HepG2 (cell line): ENCODE measurements at regions not wholly inside any gene's neighbourhood (a gene's known extent, or its start where the extent isn't known, plus 50 kb on each side); places are given as distances from the start of the nearest gene placed in this dataset.

ENCODE experiments used
- ATAC-seq: fragments of 200-7000 bp; cut with Tn5 transposase; 3 replicates; pipeline ENCODE4 v1.9.1; 2020; ENCODE audit warnings: mild to moderate bottlenecking, moderate library complexity
- BruUV-seq: library from RNA; stranded (reverse); fragments of 400-500 nt; replicated peaks from 2 replicates; lab custom pipeline; 2021; lab: Mats Ljungman, UMichigan
- CTCF ChIA-PET: fragments of 300-600 bp; formaldehyde crosslinking; extraction: SDS; loops from one replicate; lab custom pipeline; 2021; ENCODE audit warnings: low total read pairs, inconsistent platforms, low intra/inter-chr PET ratio; lab: Yijun Ruan, JAX
- POLR2A ChIA-PET: fragments of 350-600 bp; sonication (Branson Sonifier 250); formaldehyde crosslinking; loops from one replicate; lab custom pipeline; 2020; ENCODE audit warnings: antibody characterized with exemption, inconsistent platforms; lab: Yijun Ruan, JAX
- DNase-seq: peaks from one replicate; pipeline ENCODE4 v3.0.0-alpha.2; 2015; ENCODE audit warnings: low spot score
- FAIRE-seq: peaks from 3 replicates; lab custom pipeline; 2011; peaks lifted over from hg19 to GRCh38; lab: Jason Lieb, UNC
- H2AFZ ChIP-seq: one replicate; pipeline ENCODE4 v1.6.1; 2011; ENCODE audit warnings: low read length, inconsistent platforms
- H3K27ac ChIP-seq: fragments of 300-600 bp; 3 replicates; pipeline ENCODE4 v1.8.0; 2011; ENCODE audit warnings: mixed run types, mild to moderate bottlenecking, mixed read lengths, low read length, inconsistent platforms; ENCODE audit not compliant: insufficient read depth; ENCODE audit errors: extremely low read length
- H3K27me3 ChIP-seq, 2 experiments: fragments of 200-600 bp in 1 of 2; 2 replicates in 1 of 2; 3 replicates in 1 of 2; pipeline versions ENCODE4 v1.6.0 to v1.8.0; 2011; ENCODE audit warnings: low read length in 2 of 2, mild to moderate bottlenecking in 2 of 2, moderate library complexity in 2 of 2, inconsistent platforms in 1 of 2; ENCODE audit not compliant: insufficient read depth in 2 of 2, control insufficient read depth in 1 of 2
- H3K36me3 ChIP-seq, 2 experiments: fragments of 200-600 bp in 1 of 2; replicated peaks in 1 of 2; 2 replicates in 1 of 2; 3 replicates in 1 of 2; pipeline versions ENCODE4 v1.5.1 to v1.8.0; 2011; ENCODE audit warnings: low read length in 2 of 2, inconsistent platforms in 1 of 2; ENCODE audit not compliant: insufficient read depth in 2 of 2, control insufficient read depth in 1 of 2
- H3K4me1 ChIP-seq: 2 replicates; pipeline ENCODE4 v1.5.1; 2012; ENCODE audit warnings: low read length, inconsistent platforms; ENCODE audit not compliant: insufficient read depth
- H3K4me2 ChIP-seq: 2 replicates; pipeline ENCODE4 v1.6.0; 2011; ENCODE audit warnings: low read depth, low read length, inconsistent platforms
- H3K4me3 ChIP-seq, 3 experiments: fragments of 200-600 bp in 1 of 3; sonication (generic), shearing (Covaris generic) in 1 of 3; replicated peaks in 1 of 3; 2 replicates each; pipeline ENCODE4 v1.5.1; 2011 to 2016; ENCODE audit warnings: low read length in 3 of 3, inconsistent platforms in 2 of 3, low read depth in 2 of 3, mild to moderate bottlenecking in 2 of 3, control low read depth in 1 of 3, mixed read lengths in 1 of 3; ENCODE audit not compliant: insufficient read depth in 1 of 3
- H3K79me2 ChIP-seq: one replicate; pipeline ENCODE4 v1.6.1; 2011; ENCODE audit warnings: low read length, inconsistent platforms; ENCODE audit not compliant: insufficient read depth
- H3K9ac ChIP-seq: 2 replicates; pipeline ENCODE4 v1.6.0; 2011; ENCODE audit warnings: mild to moderate bottlenecking, low read depth, low read length, inconsistent platforms; ENCODE audit not compliant: insufficient read depth
- H3K9me3 ChIP-seq: 2 replicates; pipeline ENCODE4 v1.5.1; 2012; ENCODE audit warnings: mild to moderate bottlenecking, low read length
- H4K20me1 ChIP-seq: 2 replicates; pipeline ENCODE4 v1.6.0; 2011; ENCODE audit warnings: inconsistent platforms, mild to moderate bottlenecking, low read length, moderate library complexity; ENCODE audit not compliant: insufficient read depth
- CEBPG ChIP-seq: IDR thresholded peaks from 2 replicates; pipeline ENCODE4 v1.6.1; 2016
- EP300 ChIP-seq, 3 experiments: sonication (generic) in 1 of 3; formaldehyde crosslinking in 1 of 3; IDR thresholded peaks; 2 replicates each; pipeline versions ENCODE4 v1.5.1 to v1.6.1; 2011 to 2020; ENCODE audit warnings: low read depth in 2 of 3, low read length in 2 of 3, borderline replicate concordance in 1 of 3, improper control_type of control experiment in 1 of 3, mild to moderate bottlenecking in 1 of 3, missing genetic modification reagents in 1 of 3, moderate library complexity in 1 of 3
- FOXO1 ChIP-seq: sonication (generic); formaldehyde crosslinking; IDR thresholded peaks from 2 replicates; pipeline ENCODE4 v1.4.0; 2020; ENCODE audit warnings: missing genetic modification reagents
- GZF1 ChIP-seq: sonication (generic); formaldehyde crosslinking; IDR thresholded peaks from 2 replicates; pipeline ENCODE4 v1.5.1; 2020; ENCODE audit warnings: mild to moderate bottlenecking, missing genetic modification reagents
- NFKB2 ChIP-seq: sonication (generic); formaldehyde crosslinking; IDR thresholded peaks from 2 replicates; pipeline ENCODE4 v1.4.0; 2020; ENCODE audit warnings: missing genetic modification reagents, borderline replicate concordance
- PAF1 ChIP-seq: IDR thresholded peaks from 2 replicates; pipeline ENCODE4 v1.6.1; 2016; ENCODE audit warnings: missing genetic modification reagents, missing compliant biosample characterization
- PHF21A ChIP-seq: sonication (generic); formaldehyde crosslinking; IDR thresholded peaks from 2 replicates; pipeline ENCODE4 v1.5.0; 2020; ENCODE audit warnings: mild to moderate bottlenecking, missing genetic modification reagents
- PITX1 ChIP-seq: sonication (generic); formaldehyde crosslinking; IDR thresholded peaks from 2 replicates; pipeline ENCODE4 v1.5.1; 2020; ENCODE audit warnings: mild to moderate bottlenecking, missing genetic modification reagents
- ZNF326 ChIP-seq: sonication (generic); formaldehyde crosslinking; IDR thresholded peaks from 2 replicates; pipeline ENCODE4 v1.4.0; 2020; ENCODE audit warnings: missing genetic modification reagents, borderline replicate concordance
- ZNF34 ChIP-seq: sonication (generic); formaldehyde crosslinking; IDR thresholded peaks from 2 replicates; pipeline ENCODE4 v1.4.0; 2020; ENCODE audit warnings: mild to moderate bottlenecking, missing genetic modification reagents, borderline replicate concordance
- ZNF44 ChIP-seq: sonication (generic); formaldehyde crosslinking; IDR thresholded peaks from 2 replicates; pipeline ENCODE4 v1.5.1; 2020; ENCODE audit warnings: mild to moderate bottlenecking, missing genetic modification reagents
- ZNF557 ChIP-seq: sonication (generic); formaldehyde crosslinking; IDR thresholded peaks from 2 replicates; pipeline ENCODE4 v1.4.0; 2020; ENCODE audit warnings: missing genetic modification reagents
- ZNF737 ChIP-seq: sonication (generic); formaldehyde crosslinking; IDR thresholded peaks from 2 replicates; pipeline ENCODE4 v1.5.0; 2020; ENCODE audit warnings: missing genetic modification reagents, mild to moderate bottlenecking, borderline replicate concordance
- WGBS: methylation state at CpG from one replicate; pipeline ENCODE4 v1.1.6; 2017; ENCODE audit warnings: low lambda C conversion rate; 5-methylcytosine and 5-hydroxymethylcytosine counted together
- in situ Hi-C: cut with HindIII; loops from 2 replicates; pipeline ENCODE4 v1.10.0; 2017; ENCODE audit warnings: low pct_unique_long_range_greater_than_20kb; ENCODE audit not compliant: extremely low pct_ligation_motif_present
- intact Hi-C: fragments of 100-400 bp; cut with micrococcal nuclease; formaldehyde crosslinking; loops from one replicate; pipeline ENCODE4 v1.10.0; 2022; ENCODE audit not compliant: unreplicated experiment
- TF ChIP-seq, protein P1 (sequence below): sonication (generic); formaldehyde crosslinking; conservative IDR thresholded peaks from 2 replicates; pipeline ENCODE4 v1.8.0; 2022; ENCODE audit warnings: missing genetic modification reagents
- TF ChIP-seq, protein P2 (sequence below): IDR thresholded peaks from 2 replicates; pipeline ENCODE4 v1.6.1; 2016; ENCODE audit warnings: missing genetic modification reagents, missing compliant biosample characterization

DNA sequence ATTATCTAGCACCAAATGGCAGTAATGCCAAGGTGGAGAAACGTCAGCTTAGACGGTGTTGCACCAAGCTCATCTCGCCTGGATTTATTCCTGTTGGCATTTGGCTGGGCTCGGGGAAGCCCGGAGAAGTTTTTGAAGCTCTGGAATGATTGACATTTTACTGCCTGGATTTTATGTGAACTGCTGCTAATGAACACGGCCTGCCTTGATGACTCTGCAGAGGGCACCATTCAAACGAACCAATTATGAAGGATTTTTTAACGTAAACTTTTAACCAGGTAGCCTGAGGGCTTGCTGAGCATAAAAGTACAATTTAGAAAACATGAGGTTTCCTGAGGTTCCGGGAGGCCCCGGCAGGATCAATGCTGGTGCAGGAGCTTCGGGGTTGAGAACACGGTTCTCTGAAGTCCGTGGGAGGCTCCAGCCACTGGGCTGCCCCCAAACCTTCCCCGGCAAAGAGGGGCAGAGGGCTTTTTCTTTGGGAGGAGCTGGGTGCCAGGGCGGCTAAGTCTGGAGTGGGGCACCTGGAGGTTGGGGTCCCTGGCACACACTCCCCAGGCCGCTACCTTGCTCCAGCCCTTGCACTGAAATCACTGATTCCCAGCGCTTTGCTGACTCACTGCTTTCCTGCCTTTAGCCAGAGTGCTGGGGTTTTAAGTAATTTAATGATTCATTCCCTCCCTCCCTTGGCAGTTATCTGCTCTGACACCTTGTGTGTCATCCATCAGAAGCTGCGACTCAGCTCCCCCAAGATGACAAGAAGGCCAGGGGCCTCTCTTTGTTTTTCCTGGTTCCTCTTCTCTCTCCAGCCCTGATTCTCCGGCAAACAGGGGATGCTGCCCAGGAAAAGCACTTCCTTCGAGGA lies 161.2 kb upstream of the IRX3 start:
- Histone ChIP-seq H3K4me3 (no peak overlapping the region), H3K4me2 (no peak overlapping the region), H3K9me3 (no peaks in the 10 kb centered on the region), H3K79me2 (no peaks in the 10 kb centered on the region)
- BruUV-seq = no TSS peak
- intact Hi-C loops = no loop called here
- DNase-seq = no peak
- ChIA-PET CTCF (no interaction called here), POLR2A (no interaction called here)
- 42% methylated on average over 16 of the region's 20 CpGs for WGBS
- no peak for TF ChIP-seq ZNF557
- no peak for TF ChIP-seq PITX1 (CRISPR knock-in tag)
- TF ChIP-seq CEBPG (CRISPR knock-in tag) = no peak
- no peak for TF ChIP-seq ZNF44 (CRISPR knock-in tag)
- TF ChIP-seq ZNF737 = no peak
- no peak for TF ChIP-seq FOXO1 (CRISPR knock-in tag)
- TF ChIP-seq ZNF326 (CRISPR knock-in tag) = no peak
- TF ChIP-seq, protein P1, sequence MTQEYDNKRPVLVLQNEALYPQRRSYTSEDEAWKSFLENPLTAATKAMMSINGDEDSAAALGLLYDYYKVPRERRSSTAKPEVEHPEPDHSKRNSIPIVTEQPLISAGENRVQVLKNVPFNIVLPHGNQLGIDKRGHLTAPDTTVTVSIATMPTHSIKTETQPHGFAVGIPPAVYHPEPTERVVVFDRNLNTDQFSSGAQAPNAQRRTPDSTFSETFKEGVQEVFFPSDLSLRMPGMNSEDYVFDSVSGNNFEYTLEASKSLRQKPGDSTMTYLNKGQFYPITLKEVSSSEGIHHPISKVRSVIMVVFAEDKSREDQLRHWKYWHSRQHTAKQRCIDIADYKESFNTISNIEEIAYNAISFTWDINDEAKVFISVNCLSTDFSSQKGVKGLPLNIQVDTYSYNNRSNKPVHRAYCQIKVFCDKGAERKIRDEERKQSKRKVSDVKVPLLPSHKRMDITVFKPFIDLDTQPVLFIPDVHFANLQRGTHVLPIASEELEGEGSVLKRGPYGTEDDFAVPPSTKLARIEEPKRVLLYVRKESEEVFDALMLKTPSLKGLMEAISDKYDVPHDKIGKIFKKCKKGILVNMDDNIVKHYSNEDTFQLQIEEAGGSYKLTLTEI (CRISPR knock-in tag) = no peak
- TF ChIP-seq, protein P2, sequence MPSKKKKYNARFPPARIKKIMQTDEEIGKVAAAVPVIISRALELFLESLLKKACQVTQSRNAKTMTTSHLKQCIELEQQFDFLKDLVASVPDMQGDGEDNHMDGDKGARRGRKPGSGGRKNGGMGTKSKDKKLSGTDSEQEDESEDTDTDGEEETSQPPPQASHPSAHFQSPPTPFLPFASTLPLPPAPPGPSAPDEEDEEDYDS (CRISPR knock-in tag) = no peak
- TF ChIP-seq ZNF34 (CRISPR knock-in tag) = no peak
- TF ChIP-seq EP300 (IDR thresholded peaks at IDR 0.05; ENCODE audit: low read depth in 2 of 2, low read length in 2 of 2) = no peak
- TF ChIP-seq EP300 (CRISPR knock-in tag; IDR thresholded peaks at IDR 0.05; ENCODE audit: borderline replicate concordance) = no peak
- TF ChIP-seq PAF1 (CRISPR knock-in tag) = no peak
- no peak for TF ChIP-seq PHF21A (CRISPR knock-in tag)
- TF ChIP-seq GZF1 (CRISPR knock-in tag) = no peak
- no peak for TF ChIP-seq NFKB2 (CRISPR knock-in tag)
- TF ChIP-seq, all 625 proteins: peak for 0
- Histone ChIP-seq H3K27ac (no peak overlapping the region), H4K20me1 (no peaks in the 10 kb centered on the region), H2AFZ (no peak overlapping the region), H3K4me1 (no peaks in the 10 kb centered on the region), H3K27me3 (peaks cover 0 to 34% of the 10 kb centered on the region in 2 experiments; a peak in 2 of 5 replicates), H3K36me3 (no peaks in the 10 kb centered on the region), H3K9ac (no peak overlapping the region)
- ATAC-seq (no peak), FAIRE-seq (no peak)
- in situ Hi-C loops = no loop called here
